NOMO-1 treated with dmso at 0.1 percent for 144 hours (cell line): ENCODE measurements at regions not wholly inside any gene's neighbourhood (a gene's known extent, or its start where the extent isn't known, plus 50 kb on each side); places are given as distances from the start of the nearest gene placed in this dataset.
"Not testable (repeated sequence)": the region's sequence is repeated elsewhere in the genome, so short reads cannot be mapped to it uniquely, and the experiment has no call there.

ENCODE experiments used
- DNase-seq: peaks from one replicate; lab custom pipeline; 2025; ENCODE audit not compliant: unreplicated experiment; lab: John Stamatoyannopoulos, UW

- no peak for DNase-seq
These were observed 155.6 kb upstream of the IRS2 start for GRCh38 chr13:109941951-109942350.

GRCh38 chr13:109941221-109941620 is 154.8 kb upstream of the IRS2 start:
- DNase-seq = no peak

GRCh38 chr13:109940637-109941036 is 154.3 kb upstream of the IRS2 start:
- DNase-seq = no peak

- DNase-seq = no peak
These were observed 153.5 kb upstream of the IRS2 start for GRCh38 chr13:109939838-109940237.

GRCh38 chr13:109939180-109939579 is 152.8 kb upstream of the IRS2 start:
- no peak for DNase-seq

- DNase-seq = no peak
These were observed 152.0 kb upstream of the IRS2 start for GRCh38 chr13:109938255-109938936.

- DNase-seq = not testable (repeated sequence)
These were observed 148.1 kb upstream of the IRS2 start for GRCh38 chr13:109934520-109934919.

GRCh38 chr13:109933476-109933875 is 147.1 kb upstream of the IRS2 start:
- no peak for DNase-seq

- peak; percentile 4 for DNase-seq
These were observed 138.0 kb upstream of the IRS2 start for GRCh38 chr13:109924376-109924775.

GRCh38 chr13:109922518-109922917 is 136.1 kb upstream of the IRS2 start:
- no peak for DNase-seq

GRCh38 chr13:109919715-109920375 is 133.5 kb upstream of the IRS2 start:
- no peak for DNase-seq

- DNase-seq = no peak
These were observed 131.9 kb upstream of the IRS2 start for GRCh38 chr13:109918179-109918711.

- DNase-seq = no peak
These were observed 131.0 kb upstream of the IRS2 start for GRCh38 chr13:109917422-109917821.

GRCh38 chr13:109913936-109914510 is 127.6 kb upstream of the IRS2 start:
- DNase-seq = no peak

- no peak for DNase-seq
These were observed 126.8 kb upstream of the IRS2 start for GRCh38 chr13:109913186-109913585.

- DNase-seq = no peak
These were observed 123.8 kb upstream of the IRS2 start for GRCh38 chr13:109910194-109910593.

GRCh38 chr13:109906976-109907375 is 120.6 kb upstream of the IRS2 start:
- no peak for DNase-seq

- peak; percentile 1 for DNase-seq
These were observed 117.8 kb upstream of the IRS2 start for GRCh38 chr13:109904218-109904617.

GRCh38 chr13:109900741-109901140 is 114.4 kb upstream of the IRS2 start:
- no peak for DNase-seq

GRCh38 chr13:109900320-109900719 is 113.9 kb upstream of the IRS2 start:
- no peak for DNase-seq

GRCh38 chr13:109899748-109900147 is 113.4 kb upstream of the IRS2 start:
- no peak for DNase-seq

GRCh38 chr13:109899316-109899715 is 112.9 kb upstream of the IRS2 start:
- no peak for DNase-seq
